ENCODE measurements at regions not wholly inside any gene's neighbourhood (a gene's known extent, or its start where the extent isn't known, plus 50 kb on each side); places are given as distances from the start of the nearest gene placed in this dataset.

GRCh38 chr7:68152205-68152604 lies 1155.6 kb downstream of the TYW1 start:
- H3K4ac ChIP-seq (ENCODE audit: low read depth in 1 of 2, low read length in 2 of 2), result no peak overlapping the region
- H3K27me3 ChIP-seq (ENCODE audit: control insufficient read depth in 1 of 2, insufficient read depth in 1 of 2, low read length in 2 of 2), result no peaks in the 10 kb centered on the region
- H3K9ac ChIP-seq (ENCODE audit: low read length), result no peak overlapping the region
- H3K4me2 ChIP-seq (ENCODE audit: low read length, poor library complexity, severe bottlenecking), result no peak overlapping the region
- H3K14ac ChIP-seq (ENCODE audit: low read length in 2 of 2), result no peak overlapping the region
- H2BK5ac ChIP-seq (ENCODE audit: low read depth, low read length, poor library complexity, severe bottlenecking), result no peak overlapping the region
- H3K27ac ChIP-seq (ENCODE audit: low read length, poor library complexity, severe bottlenecking), result no peak overlapping the region
- H4K8ac ChIP-seq (ENCODE audit: low read length), result no peak overlapping the region
- WGBS, result 48% methylated on average over 1 of the region's 2 CpGs
- H3K79me1 ChIP-seq (replicated peaks; ENCODE audit: low read length, poor library complexity, severe bottlenecking), result no peaks in the 10 kb centered on the region
- no peak overlapping the region for H2AFZ ChIP-seq (ENCODE audit: low read depth, low read length)
- no peak overlapping the region for H3K4me3 ChIP-seq (ENCODE audit: insufficient read depth in 1 of 2, low read depth in 1 of 2, low read length in 2 of 2)
- no peak overlapping the region for H3K23ac ChIP-seq (ENCODE audit: low read length in 2 of 2)
- no peak overlapping the region for H3K18ac ChIP-seq (ENCODE audit: low read depth in 1 of 2, low read length in 2 of 2)
- no peak overlapping the region for H4K91ac ChIP-seq (ENCODE audit: low read length)
- H2BK15ac ChIP-seq (ENCODE audit: low read depth, poor library complexity, severe bottlenecking), result no peak overlapping the region
- no peak overlapping the region for H2BK12ac ChIP-seq (ENCODE audit: low read length in 2 of 2)
- DNase-seq, result no peak
- peaks cover 2% of the 10 kb centered on the region for H3K9me3 ChIP-seq (ENCODE audit: control insufficient read depth, low read length)
- no peaks in the 10 kb centered on the region for H3K36me3 ChIP-seq (ENCODE audit: control insufficient read depth in 1 of 2, insufficient read depth in 2 of 2, low read depth in 1 of 2, low read length in 2 of 2)
- no peak overlapping the region for H2AK5ac ChIP-seq (ENCODE audit: low read length, severe bottlenecking)
- no peak overlapping the region for H2BK120ac ChIP-seq (ENCODE audit: low read depth, low read length)
- no peaks in the 10 kb centered on the region for H3K4me1 ChIP-seq (ENCODE audit: control insufficient read depth, insufficient read depth, low read depth, low read length)

GRCh38 chr7:68155676-68156075 lies 1159.0 kb downstream of the TYW1 start:
- no peak overlapping the region for H4K8ac ChIP-seq (ENCODE audit: low read length)
- H2BK15ac ChIP-seq (ENCODE audit: low read depth, poor library complexity, severe bottlenecking), result no peak overlapping the region
- no peak overlapping the region for H3K4ac ChIP-seq (ENCODE audit: low read depth in 1 of 2, low read length in 2 of 2)
- H3K79me1 ChIP-seq (replicated peaks; ENCODE audit: low read length, poor library complexity, severe bottlenecking), result no peaks in the 10 kb centered on the region
- H4K91ac ChIP-seq (ENCODE audit: low read length), result no peak overlapping the region
- no peak overlapping the region for H3K9ac ChIP-seq (ENCODE audit: low read length)
- DNase-seq, result no peak
- no peaks in the 10 kb centered on the region for H3K27me3 ChIP-seq (ENCODE audit: control insufficient read depth in 1 of 2, insufficient read depth in 1 of 2, low read length in 2 of 2)
- no peak overlapping the region for H2BK5ac ChIP-seq (ENCODE audit: low read depth, low read length, poor library complexity, severe bottlenecking)
- no peak overlapping the region for H2BK12ac ChIP-seq (ENCODE audit: low read length in 2 of 2)
- no CpG with 5 or more reads among the region's 2 CpGs for WGBS
- H2BK120ac ChIP-seq (ENCODE audit: low read depth, low read length), result no peak overlapping the region
- H3K4me2 ChIP-seq (ENCODE audit: low read length, poor library complexity, severe bottlenecking), result no peak overlapping the region
- H3K4me1 ChIP-seq (ENCODE audit: control insufficient read depth, insufficient read depth, low read depth, low read length), result no peaks in the 10 kb centered on the region
- no peak overlapping the region for H2AFZ ChIP-seq (ENCODE audit: low read depth, low read length)
- no peaks in the 10 kb centered on the region for H3K36me3 ChIP-seq (ENCODE audit: control insufficient read depth in 1 of 2, insufficient read depth in 2 of 2, low read depth in 1 of 2, low read length in 2 of 2)
- no peak overlapping the region for H2AK5ac ChIP-seq (ENCODE audit: low read length, severe bottlenecking)
- no peak overlapping the region for H3K27ac ChIP-seq (ENCODE audit: low read length, poor library complexity, severe bottlenecking)
- no peak overlapping the region for H3K14ac ChIP-seq (ENCODE audit: low read length in 2 of 2)
- no peak overlapping the region for H3K4me3 ChIP-seq (ENCODE audit: insufficient read depth in 1 of 2, low read depth in 1 of 2, low read length in 2 of 2)
- no peak overlapping the region for H3K23ac ChIP-seq (ENCODE audit: low read length in 2 of 2)
- H3K9me3 ChIP-seq (ENCODE audit: control insufficient read depth, low read length), result peaks cover 2% of the 10 kb centered on the region
- H3K18ac ChIP-seq (ENCODE audit: low read depth in 1 of 2, low read length in 2 of 2), result no peak overlapping the region

GRCh38 chr7:68158686-68159295 lies 1162.2 kb downstream of the TYW1 start:
- no peak overlapping the region for H4K8ac ChIP-seq (ENCODE audit: low read length)

GRCh38 chr7:68162712-68163111 lies 1166.1 kb downstream of the TYW1 start:
- Histone ChIP-seq H3K9ac (ENCODE audit: low read length) (no peak overlapping the region), H3K4ac (ENCODE audit: low read depth in 1 of 2, low read length in 2 of 2) (no peak overlapping the region), H3K4me3 (ENCODE audit: insufficient read depth in 1 of 2, low read depth in 1 of 2, low read length in 2 of 2) (no peak overlapping the region), H2BK15ac (ENCODE audit: low read depth, poor library complexity, severe bottlenecking) (no peak overlapping the region), H3K4me2 (ENCODE audit: low read length, poor library complexity, severe bottlenecking) (no peak overlapping the region), H3K14ac (ENCODE audit: low read length in 2 of 2) (no peak overlapping the region), H3K9me3 (ENCODE audit: control insufficient read depth, low read length) (no peaks in the 10 kb centered on the region), H2AFZ (ENCODE audit: low read depth, low read length) (no peak overlapping the region), H2BK5ac (ENCODE audit: low read depth, low read length, poor library complexity, severe bottlenecking) (no peak overlapping the region), H3K27ac (ENCODE audit: low read length, poor library complexity, severe bottlenecking) (no peak overlapping the region), H2BK120ac (ENCODE audit: low read depth, low read length) (no peak overlapping the region), H3K79me1 (replicated peaks; ENCODE audit: low read length, poor library complexity, severe bottlenecking) (no peaks in the 10 kb centered on the region), H2AK5ac (ENCODE audit: low read length, severe bottlenecking) (no peak overlapping the region), H3K27me3 (ENCODE audit: control insufficient read depth in 1 of 2, insufficient read depth in 1 of 2, low read length in 2 of 2) (no peaks in the 10 kb centered on the region), H4K91ac (ENCODE audit: low read length) (no peak overlapping the region), H3K4me1 (ENCODE audit: control insufficient read depth, insufficient read depth, low read depth, low read length) (no peaks in the 10 kb centered on the region), H3K36me3 (ENCODE audit: control insufficient read depth in 1 of 2, insufficient read depth in 2 of 2, low read depth in 1 of 2, low read length in 2 of 2) (no peaks in the 10 kb centered on the region), H3K23ac (ENCODE audit: low read length in 2 of 2) (no peak overlapping the region), H3K18ac (ENCODE audit: low read depth in 1 of 2, low read length in 2 of 2) (no peak overlapping the region), H2BK12ac (ENCODE audit: low read length in 2 of 2) (no peak overlapping the region), H4K8ac (ENCODE audit: low read length) (no peak overlapping the region)
- no peak for DNase-seq
- WGBS, result 72% methylated on average over 8 of the region's 8 CpGs

More at GRCh38 chr7:68158686-68159295, 1162.2 kb downstream of the TYW1 start:
- H4K91ac ChIP-seq (ENCODE audit: low read length), result no peak overlapping the region
- no peak for DNase-seq
- no peak overlapping the region for H3K4ac ChIP-seq (ENCODE audit: low read depth in 1 of 2, low read length in 2 of 2)
- no peaks in the 10 kb centered on the region for H3K79me1 ChIP-seq (replicated peaks; ENCODE audit: low read length, poor library complexity, severe bottlenecking)
- no peaks in the 10 kb centered on the region for H3K27me3 ChIP-seq (ENCODE audit: control insufficient read depth in 1 of 2, insufficient read depth in 1 of 2, low read length in 2 of 2)
- H2AK5ac ChIP-seq (ENCODE audit: low read length, severe bottlenecking), result no peak overlapping the region
- no peak overlapping the region for H2BK120ac ChIP-seq (ENCODE audit: low read depth, low read length)
- no peak overlapping the region for H3K14ac ChIP-seq (ENCODE audit: low read length in 2 of 2)
- H3K9ac ChIP-seq (ENCODE audit: low read length), result no peak overlapping the region
- no peak overlapping the region for H2BK5ac ChIP-seq (ENCODE audit: low read depth, low read length, poor library complexity, severe bottlenecking)
- no CpG with 5 or more reads among the region's 2 CpGs for WGBS
- no peak overlapping the region for H3K4me3 ChIP-seq (ENCODE audit: insufficient read depth in 1 of 2, low read depth in 1 of 2, low read length in 2 of 2)
- H3K23ac ChIP-seq (ENCODE audit: low read length in 2 of 2), result no peak overlapping the region
- H2AFZ ChIP-seq (ENCODE audit: low read depth, low read length), result no peak overlapping the region
- no peak overlapping the region for H2BK15ac ChIP-seq (ENCODE audit: low read depth, poor library complexity, severe bottlenecking)
- peaks cover 2% of the 10 kb centered on the region for H3K9me3 ChIP-seq (ENCODE audit: control insufficient read depth, low read length)
- no peaks in the 10 kb centered on the region for H3K36me3 ChIP-seq (ENCODE audit: control insufficient read depth in 1 of 2, insufficient read depth in 2 of 2, low read depth in 1 of 2, low read length in 2 of 2)
- no peak overlapping the region for H3K4me2 ChIP-seq (ENCODE audit: low read length, poor library complexity, severe bottlenecking)
- no peak overlapping the region for H3K27ac ChIP-seq (ENCODE audit: low read length, poor library complexity, severe bottlenecking)
- no peak overlapping the region for H3K18ac ChIP-seq (ENCODE audit: low read depth in 1 of 2, low read length in 2 of 2)
- H3K4me1 ChIP-seq (ENCODE audit: control insufficient read depth, insufficient read depth, low read depth, low read length), result no peaks in the 10 kb centered on the region
- H2BK12ac ChIP-seq (ENCODE audit: low read length in 2 of 2), result no peak overlapping the region
